ENCODE measurements at regions not wholly inside any gene's neighbourhood (a gene's known extent, or its start where the extent isn't known, plus 50 kb on each side); places are given as distances from the start of the nearest gene placed in this dataset.
"Not testable (repeated sequence)": the region's sequence is repeated elsewhere in the genome, so short reads cannot be mapped to it uniquely, and the experiment has no call there.

- Histone ChIP-seq H3K9me3 (no peaks in the 10 kb centered on the region), H3K4me1 (no peaks in the 10 kb centered on the region), H3K27me3 (no peaks in the 10 kb centered on the region), H3K36me3 (no peaks in the 10 kb centered on the region), H3K4me3 (no peak overlapping the region), H3K27ac (no peak overlapping the region)
- WGBS, 2 donors: 48 to 65% methylated on average over 4 of the region's 4 CpGs
- ATAC-seq (no peak), DNase-seq (no peak), FAIRE-seq (no peak)
- intact Hi-C loops (cut with DNase I): no loop called here
- no peak for TF ChIP-seq CTCF (IDR thresholded peaks at IDR 0.05)
These were observed 58.7 kb upstream of the AUTS2 start for GRCh38 chr7:69539531-69539930.

- TF ChIP-seq CTCF (IDR thresholded peaks at IDR 0.05): no peak
- H3K36me3 ChIP-seq: no peaks in the 10 kb centered on the region
- no peak overlapping the region for H3K27ac ChIP-seq
- H3K4me3 ChIP-seq: no peak overlapping the region
- H3K27me3 ChIP-seq: no peaks in the 10 kb centered on the region
- WGBS, 2 donors: 73 to 74% methylated on average over 3 of the region's 3 CpGs
- DNase-seq: no peak
- ATAC-seq: no peak
- no peaks in the 10 kb centered on the region for H3K4me1 ChIP-seq
- intact Hi-C loops (cut with DNase I): no loop called here
- no peak for FAIRE-seq
- no peaks in the 10 kb centered on the region for H3K9me3 ChIP-seq
These were observed 58.0 kb upstream of the AUTS2 start for GRCh38 chr7:69540287-69540686.

GRCh38 chr7:69541779-69542432 lies 56.4 kb upstream of the AUTS2 start:
- FAIRE-seq, ATAC-seq: not testable (repeated sequence)

GRCh38 chr7:69545175-69545574 lies 53.1 kb upstream of the AUTS2 start:
- ATAC-seq (no peak), FAIRE-seq (no peak), DNase-seq (no peak)
- Histone ChIP-seq H3K36me3 (no peaks in the 10 kb centered on the region), H3K27ac (no peak overlapping the region), H3K4me3 (no peak overlapping the region), H3K27me3 (no peaks in the 10 kb centered on the region), H3K9me3 (no peaks in the 10 kb centered on the region), H3K4me1 (peaks cover 0 to 3% (median 0%) of the 10 kb centered on the region in 3 donors)
- TF ChIP-seq CTCF (IDR thresholded peaks at IDR 0.05): no peak
- WGBS, 2 donors: 57 to 74% methylated on average over 1 of the region's 1 CpG
- intact Hi-C loops (cut with DNase I): no loop called here

More at GRCh38 chr7:69541779-69542432, 56.4 kb upstream of the AUTS2 start:
- intact Hi-C loops (cut with DNase I); H3K27ac ChIP-seq; H3K9me3 ChIP-seq; H3K27me3 ChIP-seq; H3K4me3 ChIP-seq; DNase-seq; H3K4me1 ChIP-seq; H3K36me3 ChIP-seq: not testable (repeated sequence)
- WGBS, 2 donors: 81 to 82% methylated on average over 6 of the region's 6 CpGs

All from pancreas (tissue), 10 donors.